ENCODE measurements at regions not wholly inside any gene's neighbourhood (a gene's known extent, or its start where the extent isn't known, plus 50 kb on each side); places are given as distances from the start of the nearest gene placed in this dataset.

DNA sequence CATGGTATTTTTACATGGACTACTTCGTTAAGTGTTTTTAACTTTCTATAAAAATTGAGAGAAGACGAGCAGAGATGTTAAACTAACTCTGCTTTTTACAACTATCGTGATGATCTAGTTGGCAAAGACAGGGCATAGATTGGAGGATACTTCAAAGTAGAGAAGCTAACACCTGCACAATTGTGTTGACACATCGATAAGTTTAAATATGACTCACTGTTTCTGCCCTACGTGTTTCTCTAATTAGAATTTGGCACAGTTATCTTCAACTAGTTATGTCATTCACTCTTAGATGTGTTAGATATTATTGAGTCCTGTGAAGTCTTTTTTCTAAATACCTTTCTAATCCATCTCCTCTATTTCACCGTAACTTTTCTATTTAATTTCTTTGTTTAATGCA, 68.5 kb upstream of the FERD3L start:
- H3F3A ChIP-seq (ENCODE audit: control insufficient read depth, insufficient read depth) = no peaks in the 10 kb centered on the region
- H3K4me2 ChIP-seq (ENCODE audit: low read length) = no peak overlapping the region
- no peaks in the 10 kb centered on the region for H3K9me2 ChIP-seq (replicated peaks; ENCODE audit: control insufficient read depth, low read length)
- H3K36me3 ChIP-seq (ENCODE audit: control insufficient read depth, low read length) = no peaks in the 10 kb centered on the region
- H3K27ac ChIP-seq (ENCODE audit: low read depth, low read length) = no peak overlapping the region
- H3K4me3 ChIP-seq (ENCODE audit: low read length) = no peak overlapping the region
- H3K4me1 ChIP-seq (ENCODE audit: control insufficient read depth, low read length) = no peaks in the 10 kb centered on the region
- no peaks in the 10 kb centered on the region for H3K9me3 ChIP-seq (ENCODE audit: control insufficient read depth, insufficient read depth, low read length)
- no peaks in the 10 kb centered on the region for H3K79me2 ChIP-seq (ENCODE audit: control insufficient read depth, low read length)
- TF ChIP-seq EZH2phosphoT487 (IDR thresholded peaks at IDR 0.05; ENCODE audit: borderline replicate concordance, low read length) (no peak), CTCF (IDR thresholded peaks at IDR 0.05; ENCODE audit: low read depth, low read length, poor library complexity, severe bottlenecking) (no peak)
- H4K20me1 ChIP-seq (ENCODE audit: control insufficient read depth, insufficient read depth, low read depth, low read length) = no peaks in the 10 kb centered on the region
- no peaks in the 10 kb centered on the region for H3K27me3 ChIP-seq (ENCODE audit: control insufficient read depth, low read length)

DNA sequence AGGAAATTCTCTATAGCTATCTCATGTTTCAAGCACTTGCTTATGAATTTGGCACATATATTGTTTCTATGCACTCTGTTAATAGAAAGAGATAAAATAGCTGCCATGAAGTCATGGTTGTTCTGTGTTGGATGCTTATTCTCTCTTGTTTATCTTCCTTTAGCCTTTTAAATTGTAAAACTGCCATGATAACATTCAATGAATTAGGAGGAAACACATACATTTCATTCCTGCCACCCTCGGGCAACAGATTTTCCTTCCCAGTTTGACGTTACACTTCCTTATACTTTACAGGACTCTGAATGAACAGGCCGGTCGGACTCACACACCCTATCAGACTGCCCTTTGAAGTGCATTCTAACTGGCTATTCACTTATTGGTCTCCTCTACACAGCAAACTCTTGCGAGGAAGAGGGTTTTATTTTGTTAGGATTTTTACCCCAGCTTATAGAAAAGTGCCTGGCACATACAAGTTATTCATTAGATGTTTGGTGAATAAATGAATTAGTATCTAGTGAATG, 65.7 kb upstream of the FERD3L start:
- H3K27ac ChIP-seq (ENCODE audit: low read depth, low read length) = no peak overlapping the region
- no peak overlapping the region for H3K4me3 ChIP-seq (ENCODE audit: low read length)
- H3K4me1 ChIP-seq (ENCODE audit: control insufficient read depth, low read length) = no peaks in the 10 kb centered on the region
- TF ChIP-seq CTCF (IDR thresholded peaks at IDR 0.05; ENCODE audit: low read depth, low read length, poor library complexity, severe bottlenecking) (no peak), EZH2phosphoT487 (IDR thresholded peaks at IDR 0.05; ENCODE audit: borderline replicate concordance, low read length) (no peak)
- H3K27me3 ChIP-seq (ENCODE audit: control insufficient read depth, low read length) = no peaks in the 10 kb centered on the region
- H3K4me2 ChIP-seq (ENCODE audit: low read length) = no peak overlapping the region
- H3F3A ChIP-seq (ENCODE audit: control insufficient read depth, insufficient read depth) = no peaks in the 10 kb centered on the region
- H4K20me1 ChIP-seq (ENCODE audit: control insufficient read depth, insufficient read depth, low read depth, low read length) = no peaks in the 10 kb centered on the region
- no peaks in the 10 kb centered on the region for H3K9me2 ChIP-seq (replicated peaks; ENCODE audit: control insufficient read depth, low read length)
- no peaks in the 10 kb centered on the region for H3K36me3 ChIP-seq (ENCODE audit: control insufficient read depth, low read length)
- no peaks in the 10 kb centered on the region for H3K9me3 ChIP-seq (ENCODE audit: control insufficient read depth, insufficient read depth, low read length)
- no peaks in the 10 kb centered on the region for H3K79me2 ChIP-seq (ENCODE audit: control insufficient read depth, low read length)

GRCh38 chr7:19209166-19209696, 64.0 kb upstream of the FERD3L start:
- Histone ChIP-seq H3F3A (ENCODE audit: control insufficient read depth, insufficient read depth) (no peaks in the 10 kb centered on the region), H3K27me3 (ENCODE audit: control insufficient read depth, low read length) (no peaks in the 10 kb centered on the region), H3K9me2 (replicated peaks; ENCODE audit: control insufficient read depth, low read length) (no peaks in the 10 kb centered on the region), H3K4me2 (ENCODE audit: low read length) (no peak overlapping the region), H4K20me1 (ENCODE audit: control insufficient read depth, insufficient read depth, low read depth, low read length) (no peaks in the 10 kb centered on the region), H3K4me3 (ENCODE audit: low read length) (no peak overlapping the region), H3K79me2 (ENCODE audit: control insufficient read depth, low read length) (no peaks in the 10 kb centered on the region), H3K27ac (ENCODE audit: low read depth, low read length) (no peak overlapping the region), H3K36me3 (ENCODE audit: control insufficient read depth, low read length) (no peaks in the 10 kb centered on the region), H3K4me1 (ENCODE audit: control insufficient read depth, low read length) (no peaks in the 10 kb centered on the region), H3K9me3 (ENCODE audit: control insufficient read depth, insufficient read depth, low read length) (no peaks in the 10 kb centered on the region)
- TF ChIP-seq CTCF (IDR thresholded peaks at IDR 0.05; ENCODE audit: low read depth, low read length, poor library complexity, severe bottlenecking) (no peak), EZH2phosphoT487 (IDR thresholded peaks at IDR 0.05; ENCODE audit: borderline replicate concordance, low read length) (no peak)

Data from DOHH2 (cell line).